ENCODE measurements at regions not wholly inside any gene's neighbourhood (a gene's known extent, or its start where the extent isn't known, plus 50 kb on each side); places are given as distances from the start of the nearest gene placed in this dataset.

DNA sequence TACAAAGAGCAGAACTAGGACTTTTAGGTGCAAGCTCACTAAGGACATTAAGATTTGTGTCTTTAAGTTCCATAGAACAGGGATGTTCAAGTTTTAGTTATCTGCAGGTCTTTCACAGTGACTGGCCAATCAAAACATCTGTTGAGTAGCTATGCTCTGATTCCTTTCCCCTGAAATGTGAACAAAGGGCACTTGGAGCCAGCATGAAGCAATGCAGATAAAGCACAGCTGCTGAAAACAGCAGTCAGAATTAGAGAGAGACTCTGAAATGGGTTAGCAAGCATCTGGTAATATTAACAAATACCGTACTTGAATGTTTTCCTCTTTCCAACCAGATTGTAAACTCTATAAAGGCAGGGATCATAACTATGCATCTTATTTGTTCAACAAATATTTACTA, 276.9 kb downstream of the RAB28 start:
- TF ChIP-seq, protein P1, sequence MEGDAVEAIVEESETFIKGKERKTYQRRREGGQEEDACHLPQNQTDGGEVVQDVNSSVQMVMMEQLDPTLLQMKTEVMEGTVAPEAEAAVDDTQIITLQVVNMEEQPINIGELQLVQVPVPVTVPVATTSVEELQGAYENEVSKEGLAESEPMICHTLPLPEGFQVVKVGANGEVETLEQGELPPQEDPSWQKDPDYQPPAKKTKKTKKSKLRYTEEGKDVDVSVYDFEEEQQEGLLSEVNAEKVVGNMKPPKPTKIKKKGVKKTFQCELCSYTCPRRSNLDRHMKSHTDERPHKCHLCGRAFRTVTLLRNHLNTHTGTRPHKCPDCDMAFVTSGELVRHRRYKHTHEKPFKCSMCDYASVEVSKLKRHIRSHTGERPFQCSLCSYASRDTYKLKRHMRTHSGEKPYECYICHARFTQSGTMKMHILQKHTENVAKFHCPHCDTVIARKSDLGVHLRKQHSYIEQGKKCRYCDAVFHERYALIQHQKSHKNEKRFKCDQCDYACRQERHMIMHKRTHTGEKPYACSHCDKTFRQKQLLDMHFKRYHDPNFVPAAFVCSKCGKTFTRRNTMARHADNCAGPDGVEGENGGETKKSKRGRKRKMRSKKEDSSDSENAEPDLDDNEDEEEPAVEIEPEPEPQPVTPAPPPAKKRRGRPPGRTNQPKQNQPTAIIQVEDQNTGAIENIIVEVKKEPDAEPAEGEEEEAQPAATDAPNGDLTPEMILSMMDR (conservative IDR thresholded peaks at IDR 0.05 in 1 of 2, IDR thresholded peaks at IDR 0.05 in 1 of 2; ENCODE audit: extremely low read depth in 1 of 2, insufficient read depth in 1 of 2, low read depth in 1 of 2, low read length in 2 of 2) = no peak
- TF ChIP-seq EZH2 (IDR thresholded peaks at IDR 0.05; ENCODE audit: borderline replicate concordance, low read length) = no peak
